Duodenal mucosa (tissue), 2 donors: ENCODE measurements at regions not wholly inside any gene's neighbourhood (a gene's known extent, or its start where the extent isn't known, plus 50 kb on each side); places are given as distances from the start of the nearest gene placed in this dataset.

Source experiments
- H3K27ac ChIP-seq: one replicate; pipeline ENCODE4 v1.7.0; 2013; ENCODE audit warnings: low read depth, low read length
- H3K27me3 ChIP-seq, 2 donors: one replicate each; pipeline ENCODE4 v1.7.0; 2013; ENCODE audit warnings: low read length in 2 of 2, control low read depth in 1 of 2; ENCODE audit not compliant: insufficient read depth in 2 of 2, control insufficient read depth in 1 of 2
- H3K36me3 ChIP-seq, 2 donors: one replicate each; pipeline ENCODE4 v1.7.0; 2013; ENCODE audit warnings: low read length in 2 of 2, control low read depth in 1 of 2; ENCODE audit not compliant: insufficient read depth in 2 of 2, control insufficient read depth in 1 of 2
- H3K4me1 ChIP-seq, 2 donors: one replicate each; pipeline ENCODE4 v1.7.0; 2013; ENCODE audit warnings: low read length in 2 of 2, control low read depth in 1 of 2; ENCODE audit not compliant: insufficient read depth in 2 of 2, control insufficient read depth in 1 of 2
- H3K4me3 ChIP-seq, 2 donors: one replicate each; pipeline ENCODE4 v1.7.0; 2013; ENCODE audit warnings: low read length in 2 of 2, low read depth in 1 of 2
- H3K9ac ChIP-seq, 2 donors: one replicate each; pipeline ENCODE4 v1.7.0; 2013; ENCODE audit warnings: low read length in 2 of 2, low read depth in 1 of 2
- H3K9me3 ChIP-seq, 2 donors: one replicate each; pipeline ENCODE4 v1.7.0; 2013; ENCODE audit warnings: low read length in 2 of 2, control low read depth in 1 of 2; ENCODE audit not compliant: control insufficient read depth in 1 of 2

DNA sequence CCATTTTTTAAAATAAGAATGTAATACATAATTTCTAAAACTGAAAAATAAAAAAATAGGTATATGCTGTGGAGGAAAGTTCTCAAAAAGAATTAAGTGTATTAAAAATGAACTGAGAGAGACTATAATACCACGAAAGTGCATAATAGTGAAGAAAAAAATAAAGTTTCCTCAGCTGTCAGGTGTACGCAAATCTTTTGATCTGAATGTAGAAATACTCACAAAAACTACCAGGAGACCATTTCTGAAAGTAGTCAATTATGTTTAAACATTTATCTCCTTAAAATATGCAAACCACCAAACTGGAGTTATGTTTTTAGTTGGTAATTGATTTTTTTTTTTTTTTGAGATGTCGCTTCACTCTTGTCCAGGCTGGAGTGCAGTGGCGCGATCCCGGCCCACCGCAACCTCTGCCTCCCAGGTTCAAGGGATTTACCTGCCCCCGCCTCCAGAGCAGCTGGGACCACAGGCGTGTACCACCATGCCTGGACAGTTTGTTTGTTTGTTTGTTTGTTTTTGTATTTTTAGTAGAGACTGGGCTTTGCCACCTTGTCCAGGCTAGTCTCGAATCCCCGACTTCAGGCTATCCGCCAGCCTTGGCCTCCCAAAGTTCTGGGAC lies 1169.2 kb upstream of the B3GALT2 start:
- Histone ChIP-seq H3K27me3 (no peaks in the 10 kb centered on the region), H3K36me3 (no peaks in the 10 kb centered on the region), H3K9me3 (no peaks in the 10 kb centered on the region), H3K4me3 (no peak overlapping the region), H3K9ac (no peak overlapping the region), H3K27ac (no peak overlapping the region), H3K4me1 (no peaks in the 10 kb centered on the region)

DNA sequence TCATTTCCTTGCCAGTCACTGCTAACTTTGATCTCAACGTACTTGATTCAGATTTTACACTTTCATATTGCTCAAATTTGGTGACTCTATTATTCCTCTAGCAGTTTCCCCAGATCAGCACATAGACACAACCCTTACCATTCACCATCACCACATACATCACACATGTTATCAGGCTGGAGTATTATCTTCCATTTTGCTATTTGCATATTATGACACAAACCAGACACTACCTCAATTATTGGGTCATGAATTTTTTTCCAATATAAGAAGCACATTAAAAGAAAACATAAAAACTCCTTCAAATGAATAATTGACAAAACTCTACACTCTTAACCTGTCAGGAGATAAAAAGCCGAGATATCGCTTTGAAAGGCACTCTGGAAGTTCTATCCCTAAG lies 1166.7 kb upstream of the B3GALT2 start:
- Histone ChIP-seq H3K9ac (no peak overlapping the region), H3K27ac (no peak overlapping the region), H3K4me3 (no peak overlapping the region), H3K27me3 (no peaks in the 10 kb centered on the region), H3K36me3 (no peaks in the 10 kb centered on the region), H3K9me3 (no peaks in the 10 kb centered on the region), H3K4me1 (no peaks in the 10 kb centered on the region)

DNA sequence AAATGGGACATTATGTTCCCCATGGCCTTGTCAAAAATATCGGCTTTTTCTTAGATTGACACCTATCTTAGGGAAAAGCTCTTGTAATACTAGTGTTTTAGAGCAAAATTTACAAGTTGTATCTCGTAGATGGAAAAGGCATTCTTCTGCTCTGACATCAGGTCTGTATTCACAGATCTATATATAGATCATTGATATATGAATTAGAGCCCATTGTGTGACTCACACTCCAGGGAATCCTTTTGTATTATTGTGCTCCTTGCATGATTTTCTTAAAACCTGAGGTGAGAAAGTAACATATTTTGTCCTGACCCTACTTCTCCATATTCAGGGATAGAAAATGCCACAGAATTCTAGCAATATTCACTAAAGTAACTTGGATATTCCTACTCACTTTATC lies 1160.8 kb upstream of the B3GALT2 start:
- H3K36me3 ChIP-seq = no peaks in the 10 kb centered on the region
- no peaks in the 10 kb centered on the region for H3K4me1 ChIP-seq
- H3K27ac ChIP-seq = no peak overlapping the region
- H3K9me3 ChIP-seq = no peaks in the 10 kb centered on the region
- no peak overlapping the region for H3K9ac ChIP-seq
- no peaks in the 10 kb centered on the region for H3K27me3 ChIP-seq
- H3K4me3 ChIP-seq = no peak overlapping the region

DNA sequence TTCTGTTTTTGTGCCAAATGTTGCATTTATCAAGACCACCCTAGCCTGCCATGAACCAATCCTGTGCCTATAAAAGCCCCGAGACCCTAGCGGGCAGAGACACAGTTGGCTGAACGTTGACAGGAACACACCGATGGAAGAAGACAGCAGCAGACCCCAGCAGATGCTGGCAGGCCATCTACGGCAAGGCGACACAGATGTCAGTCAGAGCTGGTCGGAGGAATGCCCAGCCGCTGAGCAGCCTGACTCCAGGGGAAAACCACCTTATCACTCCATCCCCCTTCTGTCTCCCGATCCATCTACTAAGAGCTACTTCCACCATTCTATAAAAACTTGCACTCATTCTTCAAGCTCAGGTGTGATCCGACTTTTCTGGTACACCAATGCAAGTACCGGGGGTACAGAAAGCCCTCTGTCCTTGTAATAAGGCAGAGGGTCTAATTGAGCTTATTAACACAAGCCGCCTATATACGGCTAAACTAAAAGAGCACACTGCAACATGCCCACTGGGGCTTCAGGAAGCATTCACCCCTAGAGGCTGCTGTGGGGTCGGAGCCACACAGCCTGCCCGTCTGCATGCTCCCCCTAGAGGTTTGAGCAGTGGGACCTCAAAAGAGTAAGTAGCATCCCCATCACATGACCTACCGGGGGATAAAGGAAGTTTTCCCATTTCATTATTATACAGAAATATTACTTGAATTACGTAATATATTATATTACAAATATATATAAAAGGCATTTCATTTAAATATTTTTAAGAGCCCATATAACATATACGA lies 1156.3 kb upstream of the B3GALT2 start:
- H3K4me3 ChIP-seq = no peak overlapping the region
- H3K4me1 ChIP-seq = no peaks in the 10 kb centered on the region
- H3K9ac ChIP-seq = no peak overlapping the region
- no peaks in the 10 kb centered on the region for H3K9me3 ChIP-seq
- H3K27me3 ChIP-seq = no peaks in the 10 kb centered on the region
- H3K36me3 ChIP-seq = no peaks in the 10 kb centered on the region
- H3K27ac ChIP-seq = no peak overlapping the region

DNA sequence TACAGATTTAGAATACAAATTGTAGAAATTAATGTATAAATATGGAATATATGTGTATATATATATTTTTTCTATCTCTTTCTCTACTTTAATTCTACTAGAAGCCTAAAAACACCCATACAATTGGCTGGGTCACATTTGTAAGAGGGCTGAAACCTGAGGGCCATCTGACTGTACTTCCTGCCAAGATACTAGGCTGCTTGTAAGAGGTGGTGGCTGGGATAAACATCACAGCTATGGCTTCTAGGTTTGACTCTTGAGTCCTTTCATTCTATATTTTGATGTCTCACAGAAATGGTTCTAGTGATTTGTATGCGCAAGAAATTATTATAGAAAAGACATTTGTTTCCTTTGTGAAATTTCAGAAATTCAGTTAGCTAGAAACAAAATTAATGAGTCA lies 1155.2 kb upstream of the B3GALT2 start:
- H3K27ac ChIP-seq = no peak overlapping the region
- H3K9me3 ChIP-seq = no peaks in the 10 kb centered on the region
- H3K4me1 ChIP-seq = no peaks in the 10 kb centered on the region
- H3K4me3 ChIP-seq = no peak overlapping the region
- H3K36me3 ChIP-seq = no peaks in the 10 kb centered on the region
- no peak overlapping the region for H3K9ac ChIP-seq
- no peaks in the 10 kb centered on the region for H3K27me3 ChIP-seq

DNA sequence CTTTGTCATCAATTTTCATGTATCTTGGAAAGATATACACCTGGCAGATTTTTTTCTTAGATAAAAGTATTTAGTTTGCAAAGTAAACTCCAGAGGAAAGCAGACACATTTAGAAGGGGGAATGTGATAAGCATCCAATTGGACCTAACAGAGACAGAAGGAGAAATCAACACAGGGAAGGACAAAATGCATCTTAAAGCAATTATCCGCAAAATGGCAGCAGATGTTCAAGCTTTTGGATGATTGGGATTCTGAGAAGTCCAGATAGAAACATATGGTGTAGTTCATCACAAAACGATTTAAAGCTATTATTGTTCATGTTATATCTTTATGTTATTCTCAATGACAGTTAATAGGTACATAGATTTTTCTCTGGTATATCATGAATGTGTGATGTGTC lies 1153.1 kb upstream of the B3GALT2 start:
- no peaks in the 10 kb centered on the region for H3K4me1 ChIP-seq
- no peaks in the 10 kb centered on the region for H3K36me3 ChIP-seq
- no peak overlapping the region for H3K27ac ChIP-seq
- no peaks in the 10 kb centered on the region for H3K27me3 ChIP-seq
- H3K9me3 ChIP-seq = no peaks in the 10 kb centered on the region
- H3K4me3 ChIP-seq = no peak overlapping the region
- H3K9ac ChIP-seq = no peak overlapping the region

DNA sequence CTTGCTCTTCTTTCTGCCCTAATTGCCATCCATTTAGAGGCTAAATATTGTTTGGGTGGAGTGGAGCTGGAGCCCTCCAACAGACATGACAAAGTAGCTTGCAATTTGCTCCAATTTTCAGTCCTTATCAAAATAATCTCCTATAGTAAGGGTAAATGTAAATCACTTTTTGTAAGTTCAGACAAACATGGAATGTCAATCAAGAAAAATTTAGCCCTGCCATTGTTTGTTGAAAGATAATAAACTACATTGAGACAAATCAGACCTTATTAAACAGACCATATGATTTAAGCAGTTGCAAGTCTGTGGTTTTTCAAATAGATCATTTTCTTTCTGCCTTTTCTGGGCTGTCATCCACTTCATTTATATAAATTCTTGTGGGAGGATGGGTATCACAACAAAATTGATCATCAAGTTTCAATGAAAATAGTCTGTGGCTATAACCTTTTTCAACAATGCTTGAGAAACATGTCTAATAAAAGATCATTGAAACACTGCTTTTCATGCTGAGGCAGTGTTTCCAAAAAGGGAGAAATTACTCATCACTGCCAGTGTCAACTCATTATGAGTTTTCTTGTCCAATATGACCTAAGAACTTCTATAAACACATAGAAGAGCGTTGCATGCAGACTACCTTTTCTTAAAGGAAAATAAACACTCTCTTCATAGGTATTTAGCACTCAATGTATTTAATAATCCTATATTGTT lies 1152.0 kb upstream of the B3GALT2 start:
- Histone ChIP-seq H3K4me1 (no peaks in the 10 kb centered on the region), H3K27me3 (no peaks in the 10 kb centered on the region), H3K36me3 (no peaks in the 10 kb centered on the region), H3K9me3 (no peaks in the 10 kb centered on the region), H3K4me3 (no peak overlapping the region), H3K9ac (no peak overlapping the region), H3K27ac (no peak overlapping the region)

DNA sequence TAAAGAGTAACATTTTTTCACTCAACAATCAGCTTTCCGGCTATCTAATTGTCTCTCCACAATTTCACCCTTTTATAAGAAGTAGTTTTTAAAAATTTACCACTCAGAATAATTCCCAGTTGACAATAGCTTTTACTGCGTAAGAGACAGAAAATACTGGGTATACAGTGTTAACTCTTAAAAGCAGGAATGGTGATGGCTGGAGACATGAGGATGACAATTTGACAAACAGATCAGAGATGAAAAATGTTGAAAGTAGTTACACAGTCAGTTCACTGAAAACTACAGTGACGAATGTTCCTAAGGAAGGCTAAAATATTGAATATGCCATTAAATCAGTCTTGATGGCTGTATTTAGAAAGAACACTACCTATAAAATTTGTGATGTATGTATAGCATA lies 1146.8 kb upstream of the B3GALT2 start:
- H3K27ac ChIP-seq = no peak overlapping the region

DNA sequence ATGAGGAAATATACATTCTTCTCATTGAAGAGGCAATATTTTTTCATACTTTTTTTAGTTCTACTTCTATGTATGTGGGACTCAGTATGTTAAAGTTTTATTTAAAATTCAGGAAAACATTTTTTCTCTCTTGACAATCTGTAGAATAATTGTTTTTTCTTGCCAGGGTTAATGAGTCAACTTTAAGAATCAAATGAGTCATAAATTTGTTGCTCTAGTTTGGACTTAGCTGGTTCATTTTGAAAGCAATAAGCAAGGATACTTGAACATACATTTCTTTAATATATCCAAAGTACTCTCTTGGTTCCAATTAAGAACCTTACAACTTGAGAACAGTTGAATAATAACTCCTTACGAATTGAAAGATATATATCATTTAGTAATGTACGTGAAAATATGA lies 1145.3 kb upstream of the B3GALT2 start:
- Histone ChIP-seq H3K4me3 (no peak overlapping the region), H3K27me3 (no peaks in the 10 kb centered on the region), H3K36me3 (no peaks in the 10 kb centered on the region), H3K9ac (no peak overlapping the region), H3K27ac (no peak overlapping the region), H3K4me1 (no peaks in the 10 kb centered on the region), H3K9me3 (no peaks in the 10 kb centered on the region)

More for the DNA sequence above, 1146.8 kb upstream of the B3GALT2 start:
- Histone ChIP-seq H3K4me3 (no peak overlapping the region), H3K27me3 (no peaks in the 10 kb centered on the region), H3K36me3 (no peaks in the 10 kb centered on the region), H3K9ac (no peak overlapping the region), H3K4me1 (no peaks in the 10 kb centered on the region), H3K9me3 (no peaks in the 10 kb centered on the region)

DNA sequence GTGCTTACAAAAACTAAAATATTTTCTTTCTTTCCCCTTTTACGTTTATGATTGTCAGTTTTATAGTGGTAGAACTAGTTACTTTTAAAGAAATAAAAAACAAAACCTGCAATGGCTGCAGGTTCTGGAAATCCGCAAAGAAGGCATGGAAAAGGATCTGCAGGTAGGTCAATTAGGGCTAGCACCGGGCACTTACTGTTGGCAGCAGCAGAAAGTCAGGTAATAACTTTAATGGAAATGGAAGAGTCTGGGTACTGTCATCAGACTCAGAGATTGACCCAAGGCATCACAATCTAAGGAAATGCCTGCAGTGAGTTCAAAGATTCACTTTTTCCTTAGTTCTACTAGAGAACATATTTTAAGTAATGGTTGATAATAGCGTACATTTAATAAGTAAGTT lies 1136.3 kb upstream of the B3GALT2 start:
- no peak overlapping the region for H3K9ac ChIP-seq
- H3K36me3 ChIP-seq = no peaks in the 10 kb centered on the region
- no peak overlapping the region for H3K4me3 ChIP-seq
- no peaks in the 10 kb centered on the region for H3K4me1 ChIP-seq
- H3K27ac ChIP-seq = no peak overlapping the region
- H3K9me3 ChIP-seq = no peaks in the 10 kb centered on the region
- H3K27me3 ChIP-seq = no peaks in the 10 kb centered on the region
